CD14-positive monocyte (primary cell): ENCODE measurements at regions not wholly inside any gene's neighbourhood (a gene's known extent, or its start where the extent isn't known, plus 50 kb on each side); places are given as distances from the start of the nearest gene placed in this dataset.

Experiments used
- DNase-seq, 3 donors: peaks; one replicate each; pipeline ENCODE4 v3.0.0-alpha.2; 2011 to 2022
- H2AFZ ChIP-seq: 2 replicates; pipeline ENCODE4 v1.6.0; 2012; ENCODE audit warnings: mild to moderate bottlenecking, low read depth, low read length, inconsistent platforms; ENCODE audit not compliant: insufficient read depth, poor library complexity, severe bottlenecking
- H3K27ac ChIP-seq, 2 donors: 1 replicate in 1 of 2; 2 replicates in 1 of 2; pipeline ENCODE4 v1.5.1; 2012 to 2013; ENCODE audit warnings: low read length in 2 of 2, control low read depth in 1 of 2, inconsistent platforms in 1 of 2, low read depth in 1 of 2, mild to moderate bottlenecking in 1 of 2
- H3K27me3 ChIP-seq, 2 donors: one replicate each; pipeline versions ENCODE4 v1.6.0 to v1.6.1; 2011 to 2013; ENCODE audit warnings: low read length in 2 of 2; ENCODE audit not compliant: control insufficient read depth in 2 of 2, insufficient read depth in 2 of 2
- H3K36me3 ChIP-seq, 2 donors: replicated peaks in 1 of 2; 1 replicate in 1 of 2; 2 replicates in 1 of 2; pipeline versions ENCODE4 v1.5.1 to v1.6.1; 2012 to 2013; ENCODE audit warnings: low read length in 2 of 2, control low read depth in 1 of 2, inconsistent platforms in 1 of 2, mild to moderate bottlenecking in 1 of 2; ENCODE audit not compliant: insufficient read depth in 2 of 2, control insufficient read depth in 1 of 2
- H3K4me1 ChIP-seq, 2 donors: 1 replicate in 1 of 2; 2 replicates in 1 of 2; pipeline versions ENCODE4 v1.5.1 to v1.6.1; 2012 to 2013; ENCODE audit warnings: low read length in 2 of 2, control low read depth in 1 of 2, inconsistent platforms in 1 of 2, mild to moderate bottlenecking in 1 of 2, moderate library complexity in 1 of 2; ENCODE audit not compliant: insufficient read depth in 2 of 2, control insufficient read depth in 1 of 2
- H3K4me2 ChIP-seq: replicated peaks from 2 replicates; pipeline ENCODE3; 2012; ENCODE audit warnings: low read length, moderate library complexity, mild to moderate bottlenecking; ENCODE audit not compliant: poor library complexity, severe bottlenecking; ENCODE audit errors: extremely low read depth
- H3K4me3 ChIP-seq, 3 experiments: fragments of 200-600 bp in 1 of 3; sonication (generic) in 1 of 3; replicated peaks in 1 of 3; 1 replicate in 2 of 3; 2 replicates in 1 of 3; pipeline ENCODE4 v1.5.1; 2011 to 2013; ENCODE audit warnings: low read length in 3 of 3, mild to moderate bottlenecking in 3 of 3, control low read depth in 2 of 3, low read depth in 2 of 3, inconsistent platforms in 1 of 3, moderate library complexity in 1 of 3
- H3K79me2 ChIP-seq: 2 replicates; pipeline ENCODE4 v1.6.0; 2012; ENCODE audit warnings: mild to moderate bottlenecking, control low read depth, inconsistent platforms, low read length, moderate library complexity; ENCODE audit not compliant: insufficient read depth
- H3K9ac ChIP-seq: 2 replicates; pipeline ENCODE4 v1.6.0; 2017; ENCODE audit warnings: low read length, mild to moderate bottlenecking; ENCODE audit not compliant: insufficient read depth, poor library complexity, severe bottlenecking
- H3K9me3 ChIP-seq, 2 donors: replicated peaks in 1 of 2; 1 replicate in 1 of 2; 2 replicates in 1 of 2; pipeline versions ENCODE4 v1.5.1 to v1.6.1; 2012 to 2013; ENCODE audit warnings: low read length in 2 of 2, control low read depth in 1 of 2; ENCODE audit not compliant: control insufficient read depth in 1 of 2, insufficient read depth in 1 of 2
- H4K20me1 ChIP-seq: 2 replicates; pipeline ENCODE4 v1.6.0; 2012; ENCODE audit warnings: mild to moderate bottlenecking, low read length, control low read depth, moderate library complexity; ENCODE audit not compliant: insufficient read depth
- H3K27ac Mint-ChIP-seq, 7 donors: one replicate each; pipeline ENCODE4 v1.8.0; 2020; ENCODE audit warnings: mild to moderate bottlenecking in 7 of 7, mixed read lengths in 7 of 7, moderate library complexity in 6 of 7, inconsistent platforms in 2 of 7
- H3K27me3 Mint-ChIP-seq, 3 donors: one replicate each; pipeline ENCODE4 v1.8.0; 2021 to 2022; ENCODE audit warnings: low read depth in 3 of 3, mild to moderate bottlenecking in 3 of 3, mixed read lengths in 3 of 3, moderate library complexity in 3 of 3, inconsistent platforms in 1 of 3
- H3K36me3 Mint-ChIP-seq, 2 donors: one replicate each; pipeline ENCODE4 v1.8.0; 2020; ENCODE audit warnings: mixed read lengths in 2 of 2, inconsistent platforms in 1 of 2, mild to moderate bottlenecking in 1 of 2
- H3K4me1 Mint-ChIP-seq: one replicate; pipeline ENCODE4 v1.8.0; 2020; ENCODE audit warnings: mild to moderate bottlenecking, mixed read lengths
- H3K4me3 Mint-ChIP-seq, 2 donors: one replicate each; pipeline ENCODE4 v1.8.0; 2020; ENCODE audit warnings: mild to moderate bottlenecking in 2 of 2, mixed read lengths in 2 of 2, moderate library complexity in 1 of 2
- H3K9me3 Mint-ChIP-seq, 7 donors: one replicate each; pipeline ENCODE4 v1.8.0; 2020 to 2022; ENCODE audit warnings: mixed read lengths in 7 of 7, mild to moderate bottlenecking in 6 of 7, moderate library complexity in 6 of 7, inconsistent platforms in 2 of 7
- CTCF ChIP-seq: fragments of 200-600 bp; IDR thresholded peaks from one replicate; pipeline ENCODE4 v1.8.0; 2022; ENCODE audit warnings: antibody characterized with exemption, mild to moderate bottlenecking
- WGBS: methylation state at CpG from one replicate; pipeline ENCODE4 v1.1.5; 2013; ENCODE audit warnings: missing lambda C conversion rate; ENCODE audit not compliant: insufficient coverage; 5-methylcytosine and 5-hydroxymethylcytosine counted together
- intact Hi-C, 2 donors: fragments of 100-400 bp; cut with micrococcal nuclease; formaldehyde crosslinking; loops; one replicate each; pipeline versions ENCODE4 v1.15.0 to v1.15.1; 2023

GRCh38 chr18:43542016-43542415 is 264.7 kb upstream of the SYT4 start:
- H3K9ac ChIP-seq: no peak overlapping the region
- H3K4me2 ChIP-seq: no peak overlapping the region
- no peaks in the 10 kb centered on the region for H3K4me1 Mint-ChIP-seq
- intact Hi-C loops: no loop called here
- no peaks in the 10 kb centered on the region for H3K36me3 Mint-ChIP-seq
- TF ChIP-seq CTCF: no peak
- H3K79me2 ChIP-seq: no peaks in the 10 kb centered on the region
- no peak overlapping the region for H2AFZ ChIP-seq
- no peaks in the 10 kb centered on the region for H3K27me3 ChIP-seq
- H3K4me1 ChIP-seq: no peaks in the 10 kb centered on the region
- H3K9me3 Mint-ChIP-seq: peaks cover 0 to 3% (median 2%) of the 10 kb centered on the region in 7 donors
- DNase-seq: no peak
- peaks cover 0 to 2% (median 0%) of the 10 kb centered on the region in 3 donors for H3K27me3 Mint-ChIP-seq
- no peaks in the 10 kb centered on the region for H4K20me1 ChIP-seq
- H3K27ac ChIP-seq: no peak overlapping the region
- WGBS: 100% methylated on average over 3 of the region's 6 CpGs
- no peaks in the 10 kb centered on the region for H3K9me3 ChIP-seq
- no peak overlapping the region for H3K4me3 ChIP-seq
- H3K4me3 Mint-ChIP-seq: no peak overlapping the region
- no peaks in the 10 kb centered on the region for H3K36me3 ChIP-seq
- H3K27ac Mint-ChIP-seq: no peak overlapping the region

DNA sequence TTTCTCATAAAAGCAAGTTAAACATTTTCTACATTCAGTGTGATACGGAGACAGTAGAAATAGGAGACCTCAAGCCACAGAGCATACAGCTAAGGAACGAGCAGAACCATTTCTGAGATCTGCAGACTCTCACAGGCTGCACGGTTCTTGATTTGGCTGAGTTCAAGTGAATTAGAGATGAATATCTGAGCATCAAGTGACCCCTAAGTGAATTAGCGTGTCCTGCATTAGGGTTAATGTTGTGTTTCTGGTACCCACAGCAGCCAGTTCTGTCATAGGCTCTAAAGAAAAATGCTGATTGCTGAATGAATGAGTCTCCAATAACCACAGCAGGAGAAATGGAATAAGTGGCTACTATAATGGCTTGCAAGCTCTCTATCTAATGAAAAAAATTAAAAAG is 265.9 kb upstream of the SYT4 start:
- H3K36me3 Mint-ChIP-seq: no peaks in the 10 kb centered on the region
- no peak overlapping the region for H3K27ac ChIP-seq
- no peak overlapping the region for H2AFZ ChIP-seq
- no peak overlapping the region for H3K4me3 ChIP-seq
- no peak for TF ChIP-seq CTCF
- no peaks in the 10 kb centered on the region for H3K27me3 ChIP-seq
- H3K27ac Mint-ChIP-seq: no peak overlapping the region
- no peaks in the 10 kb centered on the region for H3K79me2 ChIP-seq
- no peaks in the 10 kb centered on the region for H3K4me1 ChIP-seq
- no peak overlapping the region for H3K9ac ChIP-seq
- H3K9me3 ChIP-seq: no peaks in the 10 kb centered on the region
- H3K4me3 Mint-ChIP-seq: no peak overlapping the region
- no peaks in the 10 kb centered on the region for H3K4me1 Mint-ChIP-seq
- peaks cover 0 to 3% (median 2%) of the 10 kb centered on the region in 7 donors for H3K9me3 Mint-ChIP-seq
- H4K20me1 ChIP-seq: no peaks in the 10 kb centered on the region
- no peak overlapping the region for H3K4me2 ChIP-seq
- 96% methylated on average over 3 of the region's 4 CpGs for WGBS
- no peak for DNase-seq
- H3K36me3 ChIP-seq: no peaks in the 10 kb centered on the region
- intact Hi-C loops: no loop called here
- H3K27me3 Mint-ChIP-seq: peaks cover 0 to 2% (median 0%) of the 10 kb centered on the region in 3 donors
